A673 (cell line): ENCODE measurements at regions not wholly inside any gene's neighbourhood (a gene's known extent, or its start where the extent isn't known, plus 50 kb on each side); places are given as distances from the start of the nearest gene placed in this dataset.

Experiments
- BruUV-seq: library from RNA; stranded (reverse); fragments of 400-500 nt; replicated peaks from 2 replicates; lab custom pipeline; 2021; lab: Mats Ljungman, UMichigan
- CTCF ChIA-PET: fragments of 300-600 bp; sonication (Branson Sonifier 250); formaldehyde crosslinking; loops from one replicate; lab custom pipeline; 2022; ENCODE audit warnings: antibody characterized with exemption; lab: Charles Lee
- POLR2A ChIA-PET: fragments of 300-600 bp; sonication (Branson Sonifier 250); formaldehyde crosslinking; loops from one replicate; lab custom pipeline; 2022; ENCODE audit warnings: antibody characterized with exemption; ENCODE audit not compliant: low non-redundant PET; lab: Charles Lee
- DNase-seq: peaks from one replicate; pipeline ENCODE4 v3.0.0-alpha.2; 2015; ENCODE audit warnings: low spot score
- H3K27ac ChIP-seq: fragments of 200-600 bp; sonication (generic); 2 replicates; pipeline ENCODE4 v1.5.1; 2016; ENCODE audit warnings: mixed run types, low read depth, mild to moderate bottlenecking, mixed read lengths, antibody characterized with exemption, low read length; ENCODE audit not compliant: poor library complexity, severe bottlenecking
- H3K27me3 ChIP-seq: fragments of 200-600 bp; sonication (generic); replicated peaks from 2 replicates; pipeline ENCODE4 v1.6.1; 2017; ENCODE audit warnings: mixed run types, low read depth, mild to moderate bottlenecking, mixed read lengths, antibody characterized with exemption, low read length; ENCODE audit not compliant: insufficient read depth, poor library complexity
- H3K36me3 ChIP-seq: fragments of 200-600 bp; sonication (generic); 2 replicates; pipeline ENCODE4 v1.6.1; 2016; ENCODE audit warnings: mixed run types, mild to moderate bottlenecking, mixed read lengths, antibody characterized with exemption, low read length; ENCODE audit not compliant: insufficient read depth, poor library complexity, severe bottlenecking
- H3K4me1 ChIP-seq: fragments of 200-600 bp; sonication (generic); 2 replicates; pipeline ENCODE4 v1.6.1; 2017; ENCODE audit warnings: mixed run types, mild to moderate bottlenecking, mixed read lengths, antibody characterized with exemption, low read length; ENCODE audit not compliant: insufficient read depth, poor library complexity, severe bottlenecking
- H3K4me3 ChIP-seq: fragments of 200-600 bp; sonication (generic); 2 replicates; pipeline ENCODE4 v1.5.1; 2016; ENCODE audit warnings: low read depth, mixed run types, mild to moderate bottlenecking, mixed read lengths, low read length; ENCODE audit not compliant: poor library complexity, severe bottlenecking
- H3K9me3 ChIP-seq: fragments of 200-600 bp; sonication (generic); 2 replicates; pipeline ENCODE4 v1.6.1; 2016; ENCODE audit warnings: mixed run types, low read depth, mild to moderate bottlenecking, mixed read lengths, antibody characterized with exemption, low read length; ENCODE audit not compliant: poor library complexity, severe bottlenecking
- CTCF ChIP-seq: fragments of 300-800, 200-600 bp; sonication (generic); conservative IDR thresholded peaks from 2 replicates; pipeline ENCODE4 v1.5.1; 2017; ENCODE audit warnings: low read depth, mild to moderate bottlenecking, antibody characterized with exemption, low read length, moderate library complexity, mixed read lengths
- EZH2 ChIP-seq: fragments of 200-600 bp; sonication (generic); IDR thresholded peaks from 2 replicates; pipeline ENCODE4 v1.6.1; 2017; ENCODE audit warnings: borderline replicate concordance, low read depth, mild to moderate bottlenecking, mixed read lengths, antibody characterized with exemption, low read length; ENCODE audit not compliant: poor library complexity, severe bottlenecking
- intact Hi-C: fragments of 100-400 bp; cut with micrococcal nuclease; formaldehyde crosslinking; loops from one replicate; pipeline ENCODE4 v1.10.0; 2022; ENCODE audit not compliant: unreplicated experiment

GRCh38 chr14:83561261-83561660, 1968.7 kb upstream of the FLRT2 start:
- no peak overlapping the region for H3K4me3 ChIP-seq
- TF ChIP-seq EZH2 = no peak
- no peak for TF ChIP-seq CTCF
- no TSS peak for BruUV-seq
- ChIA-PET POLR2A (no interaction called here), CTCF (no interaction called here)
- no peaks in the 10 kb centered on the region for H3K27me3 ChIP-seq
- no peaks in the 10 kb centered on the region for H3K4me1 ChIP-seq
- no peaks in the 10 kb centered on the region for H3K36me3 ChIP-seq
- DNase-seq = no peak
- H3K27ac ChIP-seq = no peak overlapping the region
- H3K9me3 ChIP-seq = no peaks in the 10 kb centered on the region
- intact Hi-C loops = no loop called here

- POLR2A ChIA-PET = no interaction called here
- TF ChIP-seq CTCF (no peak), EZH2 (no peak)
- H3K27ac ChIP-seq = no peak overlapping the region
- no peaks in the 10 kb centered on the region for H3K36me3 ChIP-seq
- DNase-seq = no peak
- BruUV-seq = no TSS peak
- no peaks in the 10 kb centered on the region for H3K4me1 ChIP-seq
- CTCF ChIA-PET = no interaction called here
- no peak overlapping the region for H3K4me3 ChIP-seq
- no peaks in the 10 kb centered on the region for H3K27me3 ChIP-seq
- intact Hi-C loops = no loop called here
- H3K9me3 ChIP-seq = no peaks in the 10 kb centered on the region
Observed at GRCh38 chr14:83566567-83566966, 1963.4 kb upstream of the FLRT2 start.

GRCh38 chr14:83568141-83568540, 1961.8 kb upstream of the FLRT2 start:
- no peaks in the 10 kb centered on the region for H3K4me1 ChIP-seq
- ChIA-PET POLR2A (no interaction called here), CTCF (no interaction called here)
- intact Hi-C loops = no loop called here
- no peak overlapping the region for H3K27ac ChIP-seq
- BruUV-seq = no TSS peak
- H3K27me3 ChIP-seq = no peaks in the 10 kb centered on the region
- no peak overlapping the region for H3K4me3 ChIP-seq
- TF ChIP-seq EZH2 (no peak), CTCF (no peak)
- no peak for DNase-seq
- no peaks in the 10 kb centered on the region for H3K9me3 ChIP-seq
- no peaks in the 10 kb centered on the region for H3K36me3 ChIP-seq
